ENCODE measurements at regions not wholly inside any gene's neighbourhood (a gene's known extent, or its start where the extent isn't known, plus 50 kb on each side); places are given as distances from the start of the nearest gene placed in this dataset.

DNA sequence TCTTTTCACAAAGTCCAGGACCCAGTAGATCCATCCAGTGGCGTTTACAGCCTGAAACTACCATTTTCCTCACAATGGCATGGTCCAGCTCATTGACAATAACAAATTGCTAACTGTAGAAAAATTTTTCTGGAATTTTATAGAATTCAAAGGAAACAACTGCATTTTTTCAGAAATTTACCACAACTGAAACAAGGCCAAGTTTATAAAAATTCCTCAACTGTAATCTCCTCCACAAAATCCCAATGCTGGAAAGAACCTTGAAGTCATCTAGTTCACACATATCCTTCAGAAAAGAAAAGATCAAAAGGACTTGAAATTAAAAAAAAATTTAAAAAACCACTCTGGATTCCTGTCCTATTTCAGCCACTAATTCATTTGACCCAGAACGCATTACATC lies 226.0 kb upstream of the CTAGE1 start:
- TF ChIP-seq EZH2 (IDR thresholded peaks at IDR 0.05; ENCODE audit: borderline replicate concordance, low read length), result no peak
- TF ChIP-seq, protein P1, sequence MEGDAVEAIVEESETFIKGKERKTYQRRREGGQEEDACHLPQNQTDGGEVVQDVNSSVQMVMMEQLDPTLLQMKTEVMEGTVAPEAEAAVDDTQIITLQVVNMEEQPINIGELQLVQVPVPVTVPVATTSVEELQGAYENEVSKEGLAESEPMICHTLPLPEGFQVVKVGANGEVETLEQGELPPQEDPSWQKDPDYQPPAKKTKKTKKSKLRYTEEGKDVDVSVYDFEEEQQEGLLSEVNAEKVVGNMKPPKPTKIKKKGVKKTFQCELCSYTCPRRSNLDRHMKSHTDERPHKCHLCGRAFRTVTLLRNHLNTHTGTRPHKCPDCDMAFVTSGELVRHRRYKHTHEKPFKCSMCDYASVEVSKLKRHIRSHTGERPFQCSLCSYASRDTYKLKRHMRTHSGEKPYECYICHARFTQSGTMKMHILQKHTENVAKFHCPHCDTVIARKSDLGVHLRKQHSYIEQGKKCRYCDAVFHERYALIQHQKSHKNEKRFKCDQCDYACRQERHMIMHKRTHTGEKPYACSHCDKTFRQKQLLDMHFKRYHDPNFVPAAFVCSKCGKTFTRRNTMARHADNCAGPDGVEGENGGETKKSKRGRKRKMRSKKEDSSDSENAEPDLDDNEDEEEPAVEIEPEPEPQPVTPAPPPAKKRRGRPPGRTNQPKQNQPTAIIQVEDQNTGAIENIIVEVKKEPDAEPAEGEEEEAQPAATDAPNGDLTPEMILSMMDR (IDR thresholded peaks at IDR 0.05; ENCODE audit: low read length), result no peak
